HFF-Myc (cell line): ENCODE measurements at regions not wholly inside any gene's neighbourhood (a gene's known extent, or its start where the extent isn't known, plus 50 kb on each side); places are given as distances from the start of the nearest gene placed in this dataset.

Experiments
- DNase-seq: peaks from one replicate; pipeline ENCODE4 v3.0.0-alpha.2; 2011; ENCODE audit warnings: low read depth; ENCODE audit errors: extremely low read depth
- H3K4me3 ChIP-seq: replicated peaks from 2 replicates; pipeline ENCODE4 v1.5.1; 2011; ENCODE audit warnings: low read depth, mild to moderate bottlenecking, control low read depth, low read length
- CTCF ChIP-seq: IDR thresholded peaks from 2 replicates; pipeline ENCODE4 v1.5.1; 2012; ENCODE audit warnings: mild to moderate bottlenecking, low read depth, low read length, control low read depth; ENCODE audit errors: missing control alignments

GRCh38 chr17:65446838-65447526, 114.5 kb downstream of the AXIN2 start:
- no peak overlapping the region for H3K4me3 ChIP-seq
- DNase-seq, result no peak
- no peak for TF ChIP-seq CTCF

- DNase-seq, result no peak
- no peak overlapping the region for H3K4me3 ChIP-seq
- TF ChIP-seq CTCF, result no peak
Measured at GRCh38 chr17:65446043-65446442, 115.4 kb downstream of the AXIN2 start.

- TF ChIP-seq CTCF, result no peak
- no peak overlapping the region for H3K4me3 ChIP-seq
- no peak for DNase-seq
Measured at GRCh38 chr17:65444049-65444448, 117.4 kb downstream of the AXIN2 start.

GRCh38 chr17:65442691-65443090, 118.8 kb downstream of the AXIN2 start:
- no peak overlapping the region for H3K4me3 ChIP-seq
- no peak for DNase-seq
- TF ChIP-seq CTCF, result no peak

GRCh38 chr17:65442250-65442649, 119.2 kb downstream of the AXIN2 start:
- H3K4me3 ChIP-seq, result no peak overlapping the region
- no peak for TF ChIP-seq CTCF
- no peak for DNase-seq

- no peak for DNase-seq
- TF ChIP-seq CTCF, result no peak
- H3K4me3 ChIP-seq, result no peak overlapping the region
Measured at GRCh38 chr17:65441053-65441605, 120.3 kb downstream of the AXIN2 start.

GRCh38 chr17:65438708-65439294, 122.6 kb downstream of the AXIN2 start:
- no peak overlapping the region for H3K4me3 ChIP-seq
- TF ChIP-seq CTCF, result no peak
- DNase-seq, result peak; percentile 30
